Neural cell (in vitro differentiated cells): ENCODE measurements at regions not wholly inside any gene's neighbourhood (a gene's known extent, or its start where the extent isn't known, plus 50 kb on each side); places are given as distances from the start of the nearest gene placed in this dataset.
"Not testable (repeated sequence)": the region's sequence is repeated elsewhere in the genome, so short reads cannot be mapped to it uniquely, and the experiment has no call there.

ENCODE experiments used
- H2AFZ ChIP-seq: fragments of 200-600, 300-800 bp; sonication (generic), shearing (Covaris generic); 2 replicates; pipeline ENCODE4 v1.6.0; 2014; ENCODE audit warnings: low read depth, mild to moderate bottlenecking, antibody characterized with exemption, low read length, moderate library complexity
- H3F3A ChIP-seq: fragments of 200-600 bp; shearing (Covaris generic); 2 replicates; pipeline ENCODE4 v1.6.1; 2016; ENCODE audit warnings: mild to moderate bottlenecking, moderate library complexity, mixed read lengths, antibody characterized with exemption, low read length; ENCODE audit not compliant: insufficient read depth, poor library complexity, severe bottlenecking
- H3K27ac ChIP-seq: fragments of 200-600, 300-800 bp; sonication (generic), shearing (Covaris generic); 2 replicates; pipeline ENCODE4 v1.5.1; 2014; ENCODE audit warnings: mild to moderate bottlenecking, low read length, moderate library complexity
- H3K27me3 ChIP-seq: fragments of 300-800, 200-600 bp; sonication (generic), shearing (Covaris generic); 2 replicates; pipeline ENCODE4 v1.6.0; 2014; ENCODE audit warnings: mild to moderate bottlenecking, low read depth, low read length, moderate library complexity; ENCODE audit not compliant: insufficient read depth
- H3K36me3 ChIP-seq: fragments of 300-800, 200-600 bp; sonication (generic), shearing (Covaris generic); 2 replicates; pipeline ENCODE4 v1.5.1; 2014; ENCODE audit warnings: mild to moderate bottlenecking, antibody characterized with exemption, low read length, moderate library complexity; ENCODE audit not compliant: insufficient read depth
- H3K4me2 ChIP-seq: fragments of 300-800, 200-600 bp; sonication (generic), shearing (Covaris generic); 2 replicates; pipeline ENCODE4 v1.6.0; 2014; ENCODE audit warnings: mild to moderate bottlenecking, low read length
- H3K4me3 ChIP-seq: fragments of 300-800, 200-600 bp; sonication (generic), shearing (Covaris generic); 2 replicates; pipeline ENCODE4 v1.5.1; 2014; ENCODE audit warnings: mild to moderate bottlenecking, low read length, moderate library complexity
- H3K79me2 ChIP-seq: fragments of 200-600 bp; shearing (Covaris generic); replicated peaks from 2 replicates; pipeline ENCODE4 v1.6.0; 2014; ENCODE audit warnings: mild to moderate bottlenecking, low read length, moderate library complexity; ENCODE audit not compliant: insufficient read depth
- H3K9ac ChIP-seq: fragments of 300-800, 200-600 bp; sonication (generic), shearing (Covaris generic); 2 replicates; pipeline ENCODE4 v1.6.1; 2016; ENCODE audit warnings: mild to moderate bottlenecking, low read length, mixed read lengths
- H3K9me2 ChIP-seq: fragments of 200-600 bp; shearing (Covaris generic); 2 replicates; pipeline ENCODE4 v1.6.1; 2016; ENCODE audit warnings: mild to moderate bottlenecking, low read length, mixed read lengths; ENCODE audit not compliant: insufficient read depth
- H3K9me3 ChIP-seq: fragments of 200-600, 300-800 bp; sonication (generic), shearing (Covaris generic); 2 replicates; pipeline ENCODE4 v1.6.1; 2016; ENCODE audit warnings: mild to moderate bottlenecking, mixed run types, low read length, moderate library complexity, mixed read lengths
- H4K20me1 ChIP-seq: fragments of 200-600 bp; shearing (Covaris generic); 2 replicates; pipeline ENCODE4 v1.6.1; 2016; ENCODE audit warnings: mild to moderate bottlenecking, mixed run types; ENCODE audit not compliant: insufficient read depth
- CTCF ChIP-seq: fragments of 450-650 bp; IDR thresholded peaks from 2 replicates; pipeline ENCODE4 v1.5.1; 2014; ENCODE audit warnings: antibody characterized with exemption, mild to moderate bottlenecking, moderate library complexity; ENCODE audit not compliant: poor library complexity, severe bottlenecking
- EP300 ChIP-seq: fragments of 450-650 bp; conservative IDR thresholded peaks from 2 replicates; pipeline ENCODE4 v1.6.1; 2014; ENCODE audit warnings: antibody characterized with exemption, mild to moderate bottlenecking, moderate library complexity; ENCODE audit not compliant: poor library complexity, severe bottlenecking
- EZH2 ChIP-seq: fragments of 200-600, 300-800 bp; shearing (Covaris generic), sonication (generic); IDR thresholded peaks from 2 replicates; pipeline ENCODE4 v1.6.1; 2014; ENCODE audit warnings: antibody characterized with exemption, low read length, borderline replicate concordance, mild to moderate bottlenecking; ENCODE audit not compliant: insufficient read depth, poor library complexity, severe bottlenecking
- MXI1 ChIP-seq: fragments of 450-650 bp; conservative IDR thresholded peaks from 2 replicates; pipeline ENCODE4 v1.6.1; 2014; ENCODE audit warnings: antibody characterized with exemption, mild to moderate bottlenecking; ENCODE audit not compliant: poor library complexity, severe bottlenecking
- POLR2AphosphoS5 ChIP-seq: IDR thresholded peaks from 2 replicates; pipeline ENCODE4 v1.6.1; 2012
- RAD21 ChIP-seq: fragments of 450-650 bp; conservative IDR thresholded peaks from 2 replicates; pipeline ENCODE4 v1.6.1; 2014; ENCODE audit warnings: antibody characterized with exemption, mild to moderate bottlenecking, moderate library complexity
- REST ChIP-seq: IDR thresholded peaks from 2 replicates; pipeline ENCODE4 v1.6.1; 2012; ENCODE audit warnings: borderline replicate concordance
- SMC3 ChIP-seq: fragments of 450-650 bp; conservative IDR thresholded peaks from 2 replicates; pipeline ENCODE4 v1.6.1; 2014; ENCODE audit warnings: antibody characterized with exemption, mild to moderate bottlenecking, moderate library complexity; ENCODE audit not compliant: poor library complexity
- TAF1 ChIP-seq: IDR thresholded peaks from 2 replicates; pipeline ENCODE4 v1.6.1; 2012; ENCODE audit warnings: low read depth

DNA sequence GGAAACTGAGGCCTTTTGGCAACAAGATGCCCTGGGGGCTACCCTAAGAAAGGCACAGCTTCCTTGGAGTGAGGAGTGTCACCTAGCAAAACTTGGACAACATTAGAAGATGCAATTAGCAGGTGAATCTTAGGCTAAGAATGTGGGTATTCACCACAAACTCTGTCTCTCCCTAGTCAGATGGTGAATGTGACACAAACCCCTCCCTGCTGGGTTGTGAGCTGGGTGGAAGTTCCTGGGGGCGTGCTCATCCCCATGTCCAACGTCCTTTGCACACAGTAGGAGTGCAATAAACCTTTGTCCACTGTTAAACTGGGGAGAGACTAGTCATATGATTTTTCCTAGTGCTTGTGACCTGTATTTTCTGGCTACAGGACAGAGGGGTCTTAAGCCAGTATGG, 67.1 kb upstream of the SH3GL3 start:
- H3K4me2 ChIP-seq = no peak overlapping the region
- no peak for TF ChIP-seq EZH2
- H3F3A ChIP-seq = no peaks in the 10 kb centered on the region
- no peak overlapping the region for H3K4me3 ChIP-seq
- H4K20me1 ChIP-seq = no peaks in the 10 kb centered on the region
- H3K9me2 ChIP-seq = no peaks in the 10 kb centered on the region
- H2AFZ ChIP-seq = no peak overlapping the region
- H3K9ac ChIP-seq = no peak overlapping the region
- H3K9me3 ChIP-seq = no peaks in the 10 kb centered on the region
- no peaks in the 10 kb centered on the region for H3K27me3 ChIP-seq
- no peaks in the 10 kb centered on the region for H3K36me3 ChIP-seq
- no peaks in the 10 kb centered on the region for H3K79me2 ChIP-seq
- H3K27ac ChIP-seq = no peak overlapping the region

GRCh38 chr15:83380682-83381081, 66.5 kb upstream of the SH3GL3 start:
- no peaks in the 10 kb centered on the region for H3K27me3 ChIP-seq
- H3K9me3 ChIP-seq = no peaks in the 10 kb centered on the region
- H3K4me3 ChIP-seq = no peak overlapping the region
- no peak overlapping the region for H2AFZ ChIP-seq
- no peak overlapping the region for H3K9ac ChIP-seq
- H3K27ac ChIP-seq = no peak overlapping the region
- no peak overlapping the region for H3K4me2 ChIP-seq
- H4K20me1 ChIP-seq = no peaks in the 10 kb centered on the region
- TF ChIP-seq EP300 (no peak), SMC3 (no peak), EZH2 (no peak), RAD21 (no peak), POLR2AphosphoS5 (no peak), MXI1 (no peak), TAF1 (no peak), REST (no peak), CTCF (no peak)
- H3K79me2 ChIP-seq = no peaks in the 10 kb centered on the region
- no peaks in the 10 kb centered on the region for H3K9me2 ChIP-seq
- no peaks in the 10 kb centered on the region for H3F3A ChIP-seq
- H3K36me3 ChIP-seq = no peaks in the 10 kb centered on the region

DNA sequence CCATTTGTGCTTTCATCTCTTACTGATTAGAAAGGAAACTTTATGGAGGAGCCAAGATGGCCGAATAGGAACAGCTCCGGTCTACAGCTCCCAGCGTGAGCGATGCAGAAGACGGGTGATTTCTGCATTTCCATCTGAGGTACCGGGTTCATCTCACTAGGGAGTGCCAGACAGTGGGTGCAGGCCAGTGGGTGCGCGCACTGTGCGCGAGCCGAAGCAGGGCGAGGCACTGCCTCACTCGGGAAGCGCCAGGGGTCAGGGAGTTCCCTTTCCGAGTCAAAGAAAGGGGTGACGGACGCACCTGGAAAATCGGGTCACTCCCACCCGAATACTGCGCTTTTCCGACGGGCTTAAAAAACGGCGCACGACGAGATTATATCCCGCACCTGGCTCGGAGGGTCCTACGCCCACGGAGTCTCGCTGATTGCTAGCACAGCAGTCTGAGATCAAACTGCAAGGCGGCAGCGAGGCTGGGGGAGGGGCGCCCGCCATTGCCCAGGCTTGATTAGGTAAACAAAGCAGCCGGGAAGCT, 63.5 kb upstream of the SH3GL3 start:
- H3K4me3 ChIP-seq, H3K27me3 ChIP-seq, H3K9ac ChIP-seq, H3K9me2 ChIP-seq, H4K20me1 ChIP-seq, H2AFZ ChIP-seq, H3K9me3 ChIP-seq, H3K4me2 ChIP-seq, H3K36me3 ChIP-seq, H3K79me2 ChIP-seq, H3F3A ChIP-seq, H3K27ac ChIP-seq: not testable (repeated sequence)
